DOHH2 (cell line): ENCODE measurements at regions not wholly inside any gene's neighbourhood (a gene's known extent, or its start where the extent isn't known, plus 50 kb on each side); places are given as distances from the start of the nearest gene placed in this dataset.

Source experiments
- H3F3A ChIP-seq: fragments of 200-600 bp; sonication (generic), shearing (Covaris generic); 2 replicates; pipeline ENCODE4 v1.6.0; 2016; ENCODE audit warnings: antibody characterized with exemption, mild to moderate bottlenecking; ENCODE audit not compliant: control insufficient read depth, insufficient read depth
- H3K27ac ChIP-seq: fragments of 200-600 bp; sonication (generic); 2 replicates; pipeline ENCODE4 v1.5.1; 2014; ENCODE audit warnings: low read depth, mild to moderate bottlenecking, low read length, moderate library complexity
- H3K27me3 ChIP-seq: fragments of 200-600 bp; sonication (generic); 2 replicates; pipeline ENCODE4 v1.6.1; 2014; ENCODE audit warnings: mild to moderate bottlenecking, low read length, mixed read lengths; ENCODE audit not compliant: control insufficient read depth
- H3K36me3 ChIP-seq: fragments of 200-600 bp; sonication (generic); 2 replicates; pipeline ENCODE4 v1.6.1; 2014; ENCODE audit warnings: mild to moderate bottlenecking, low read length, moderate library complexity, mixed read lengths; ENCODE audit not compliant: control insufficient read depth
- H3K4me1 ChIP-seq: fragments of 200-600 bp; sonication (generic); 2 replicates; pipeline ENCODE4 v1.6.1; 2014; ENCODE audit warnings: mild to moderate bottlenecking, low read length, mixed read lengths; ENCODE audit not compliant: control insufficient read depth
- H3K4me2 ChIP-seq: fragments of 200-600 bp; sonication (generic); 2 replicates; pipeline ENCODE4 v1.6.0; 2014; ENCODE audit warnings: mild to moderate bottlenecking, low read length, moderate library complexity
- H3K4me3 ChIP-seq: fragments of 200-600 bp; sonication (generic); 2 replicates; pipeline ENCODE4 v1.5.1; 2014; ENCODE audit warnings: mild to moderate bottlenecking, low read length, mixed read lengths
- H3K79me2 ChIP-seq: fragments of 200-600 bp; sonication (generic); 2 replicates; pipeline ENCODE4 v1.6.1; 2014; ENCODE audit warnings: mild to moderate bottlenecking, low read length, mixed read lengths; ENCODE audit not compliant: control insufficient read depth
- H3K9me2 ChIP-seq: fragments of 200-600 bp; sonication (generic); replicated peaks from 2 replicates; pipeline ENCODE4 v1.6.1; 2014; ENCODE audit warnings: mild to moderate bottlenecking, low read length, mixed read lengths; ENCODE audit not compliant: control insufficient read depth
- H3K9me3 ChIP-seq: fragments of 200-600 bp; sonication (generic); 2 replicates; pipeline ENCODE4 v1.6.1; 2014; ENCODE audit warnings: antibody characterized with exemption, low read length, mixed read lengths; ENCODE audit not compliant: control insufficient read depth, insufficient read depth
- H4K20me1 ChIP-seq: fragments of 200-600 bp; sonication (generic); 2 replicates; pipeline ENCODE4 v1.6.0; 2014; ENCODE audit warnings: low read depth, mild to moderate bottlenecking, antibody characterized with exemption, low read length, moderate library complexity; ENCODE audit not compliant: control insufficient read depth, insufficient read depth
- EZH2phosphoT487 ChIP-seq: fragments of 200-600 bp; sonication (generic); IDR thresholded peaks from 2 replicates; pipeline ENCODE4 v1.6.1; 2017; ENCODE audit warnings: borderline replicate concordance, mild to moderate bottlenecking, antibody characterized with exemption, low read length, moderate library complexity, mixed read lengths
- TF ChIP-seq, protein P1 (sequence below): fragments of 200-600 bp; sonication (generic); IDR thresholded peaks from one replicate; pipeline ENCODE4 v1.5.1; 2014; ENCODE audit warnings: antibody characterized with exemption, mild to moderate bottlenecking, low read depth, low read length; ENCODE audit not compliant: poor library complexity, severe bottlenecking

GRCh38 chr1:57704811-57705210, 281.0 kb upstream of the DAB1 start:
- TF ChIP-seq, protein P1, sequence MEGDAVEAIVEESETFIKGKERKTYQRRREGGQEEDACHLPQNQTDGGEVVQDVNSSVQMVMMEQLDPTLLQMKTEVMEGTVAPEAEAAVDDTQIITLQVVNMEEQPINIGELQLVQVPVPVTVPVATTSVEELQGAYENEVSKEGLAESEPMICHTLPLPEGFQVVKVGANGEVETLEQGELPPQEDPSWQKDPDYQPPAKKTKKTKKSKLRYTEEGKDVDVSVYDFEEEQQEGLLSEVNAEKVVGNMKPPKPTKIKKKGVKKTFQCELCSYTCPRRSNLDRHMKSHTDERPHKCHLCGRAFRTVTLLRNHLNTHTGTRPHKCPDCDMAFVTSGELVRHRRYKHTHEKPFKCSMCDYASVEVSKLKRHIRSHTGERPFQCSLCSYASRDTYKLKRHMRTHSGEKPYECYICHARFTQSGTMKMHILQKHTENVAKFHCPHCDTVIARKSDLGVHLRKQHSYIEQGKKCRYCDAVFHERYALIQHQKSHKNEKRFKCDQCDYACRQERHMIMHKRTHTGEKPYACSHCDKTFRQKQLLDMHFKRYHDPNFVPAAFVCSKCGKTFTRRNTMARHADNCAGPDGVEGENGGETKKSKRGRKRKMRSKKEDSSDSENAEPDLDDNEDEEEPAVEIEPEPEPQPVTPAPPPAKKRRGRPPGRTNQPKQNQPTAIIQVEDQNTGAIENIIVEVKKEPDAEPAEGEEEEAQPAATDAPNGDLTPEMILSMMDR = no peak
- no peak for TF ChIP-seq EZH2phosphoT487
- no peaks in the 10 kb centered on the region for H3K4me1 ChIP-seq
- H3K79me2 ChIP-seq = no peaks in the 10 kb centered on the region
- no peaks in the 10 kb centered on the region for H3F3A ChIP-seq
- no peak overlapping the region for H3K27ac ChIP-seq
- H3K4me2 ChIP-seq = no peak overlapping the region
- no peaks in the 10 kb centered on the region for H3K27me3 ChIP-seq
- H3K9me3 ChIP-seq = no peaks in the 10 kb centered on the region
- no peaks in the 10 kb centered on the region for H3K9me2 ChIP-seq
- H3K4me3 ChIP-seq = no peak overlapping the region
- H3K36me3 ChIP-seq = no peaks in the 10 kb centered on the region
- H4K20me1 ChIP-seq = no peaks in the 10 kb centered on the region

DNA sequence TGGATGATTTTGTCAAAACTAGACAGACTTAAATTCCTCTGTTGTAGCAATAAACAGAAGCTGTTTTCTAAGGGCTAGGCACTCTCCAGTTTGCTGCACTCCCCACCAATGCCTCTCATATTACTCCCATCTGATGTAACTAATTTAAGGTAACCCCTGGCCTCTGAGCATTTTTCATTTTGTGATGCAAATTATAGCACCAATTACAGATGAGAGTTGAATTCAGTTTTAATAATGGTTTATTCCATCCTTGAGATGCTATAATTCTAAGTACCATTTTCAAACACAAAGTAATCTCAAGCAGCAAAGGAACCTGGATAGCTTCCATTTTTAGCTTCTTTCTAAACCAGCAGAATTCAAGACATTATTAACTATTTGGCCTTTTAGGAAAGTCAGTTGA, 280.4 kb upstream of the DAB1 start:
- Histone ChIP-seq H3K27ac (no peak overlapping the region), H3K36me3 (no peaks in the 10 kb centered on the region), H3K4me2 (no peak overlapping the region), H3K79me2 (no peaks in the 10 kb centered on the region), H3K27me3 (no peaks in the 10 kb centered on the region), H3F3A (no peaks in the 10 kb centered on the region), H3K9me3 (no peaks in the 10 kb centered on the region), H3K4me3 (no peak overlapping the region), H3K4me1 (no peaks in the 10 kb centered on the region), H3K9me2 (no peaks in the 10 kb centered on the region), H4K20me1 (no peaks in the 10 kb centered on the region)
- TF ChIP-seq, protein P1 = no peak
- TF ChIP-seq EZH2phosphoT487 = no peak

- H3K4me2 ChIP-seq = no peak overlapping the region
- H3K9me3 ChIP-seq = no peaks in the 10 kb centered on the region
- no peaks in the 10 kb centered on the region for H4K20me1 ChIP-seq
Observed at GRCh38 chr1:57696904-57697303, 273.0 kb upstream of the DAB1 start.

More at GRCh38 chr1:57696904-57697303, 273.0 kb upstream of the DAB1 start:
- Histone ChIP-seq H3K4me1 (no peaks in the 10 kb centered on the region), H3F3A (no peaks in the 10 kb centered on the region), H3K27me3 (no peaks in the 10 kb centered on the region), H3K27ac (no peak overlapping the region), H3K9me2 (no peaks in the 10 kb centered on the region; the same call in 1 of the 2 replicates), H3K79me2 (no peaks in the 10 kb centered on the region), H3K36me3 (no peaks in the 10 kb centered on the region), H3K4me3 (no peak overlapping the region)
- no peak for TF ChIP-seq EZH2phosphoT487
- TF ChIP-seq, protein P1 = no peak
